HEK293T (cell line): ENCODE measurements at regions not wholly inside any gene's neighbourhood (a gene's known extent, or its start where the extent isn't known, plus 50 kb on each side); places are given as distances from the start of the nearest gene placed in this dataset.

ENCODE experiments used
- ARNT ChIP-seq: fragments of 450-650 bp; IDR thresholded peaks from 2 replicates; pipeline ENCODE4 v1.6.1; 2017; ENCODE audit warnings: mild to moderate bottlenecking
- ELF4 ChIP-seq: fragments of 450-650 bp; IDR thresholded peaks from 2 replicates; pipeline ENCODE4 v1.6.1; 2017; ENCODE audit warnings: antibody characterized with exemption

DNA sequence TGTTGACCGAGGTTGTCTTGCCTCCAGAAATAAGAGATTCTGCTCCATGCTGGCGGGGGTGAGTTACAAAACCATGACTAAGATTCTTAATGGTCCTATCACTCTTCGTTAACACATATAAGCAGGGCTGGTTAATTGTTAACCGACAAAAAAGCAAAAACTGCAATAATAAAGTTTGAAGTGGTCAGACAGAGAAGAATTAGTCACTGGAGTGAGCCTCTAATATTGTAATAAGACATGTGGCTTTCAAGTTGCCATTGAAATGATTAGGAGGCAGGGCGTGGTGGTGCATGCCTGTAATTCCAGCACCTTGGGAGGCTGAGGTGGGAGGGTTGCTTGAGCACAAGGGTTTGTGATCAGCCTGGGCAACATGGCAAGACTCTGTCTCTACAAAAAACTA lies 78.4 kb upstream of the NR2F2 start:
- TF ChIP-seq ELF4 (no peak), ARNT (no peak)
